ENCODE measurements at regions not wholly inside any gene's neighbourhood (a gene's known extent, or its start where the extent isn't known, plus 50 kb on each side); places are given as distances from the start of the nearest gene placed in this dataset.

GRCh38 chr5:109987970-109988369 is 298.2 kb downstream of the MAN2A1 start (continued):
- no peak for TF ChIP-seq SP1 (IDR thresholded peaks at IDR 0.05; ENCODE audit: low read depth, low read length)

GRCh38 chr5:109989161-109989560 is 299.4 kb downstream of the MAN2A1 start:
- no peaks in the 10 kb centered on the region for H3K4me1 ChIP-seq (replicated peaks in 1 of 4; ENCODE audit: control insufficient read depth in 3 of 4, insufficient read depth in 4 of 4, low read length in 3 of 4)
- H4K5ac ChIP-seq (ENCODE audit: insufficient read length, low read depth, low read length), result no peak overlapping the region
- H3K18ac ChIP-seq (ENCODE audit: extremely low read depth, low read length), result no peak overlapping the region
- H3K56ac ChIP-seq (replicated peaks; ENCODE audit: insufficient read length, low read depth, low read length), result no peak overlapping the region
- no peak overlapping the region for H4K8ac ChIP-seq (ENCODE audit: extremely low read depth, insufficient read depth, low read length)
- no peak overlapping the region for H2BK12ac ChIP-seq (ENCODE audit: low read depth, low read length)
- DNase-seq (ENCODE audit: low read depth in 1 of 2, low spot score in 2 of 2) (no peak), FAIRE-seq (no peak)
- H3K4me3 ChIP-seq (ENCODE audit: extremely low read depth in 1 of 4, insufficient read depth in 2 of 4, low read depth in 3 of 4, low read length in 4 of 4), result no peak overlapping the region
- H3K79me2 ChIP-seq (ENCODE audit: control insufficient read depth in 1 of 2, insufficient read depth in 2 of 2, low read length in 2 of 2), result no peaks in the 10 kb centered on the region
- ChIA-PET CTCF (ENCODE audit: partially characterized antibody) (interaction anchor here (1.2 kb wide), 1 partner anchor 420 kb away, joined by 3 read pairs; no protein-coding TSS in a partner anchor), POLR2A (ENCODE audit: partially characterized antibody) (no interaction called here)
- no peak overlapping the region for H3K23ac ChIP-seq (ENCODE audit: insufficient read length)
- no peak overlapping the region for H3K27ac ChIP-seq (ENCODE audit: low read depth, low read length)
- no peak overlapping the region for H2BK15ac ChIP-seq (ENCODE audit: low read length)
- H2BK20ac ChIP-seq (ENCODE audit: low read length), result no peak overlapping the region
- H2BK5ac ChIP-seq (ENCODE audit: low read depth, low read length), result no peak overlapping the region
- H4K91ac ChIP-seq (replicated peaks; ENCODE audit: insufficient read length, low read length), result no peak overlapping the region
- 96% methylated on average over 7 of the region's 7 CpGs; no CpG with 5 or more reads in 1 of the 2 experiments for WGBS, 2 experiments (ENCODE audit: extremely low coverage in 1 of 2, insufficient coverage in 1 of 2, insufficient read length in 1 of 2, insufficient replicate concordance in 2 of 2, low coverage in 1 of 2, low lambda C conversion rate in 2 of 2, missing lambda C conversion rate in 1 of 2)
- no peak overlapping the region for H3K4me2 ChIP-seq (ENCODE audit: insufficient read depth in 1 of 2, low read depth in 2 of 2, low read length in 2 of 2)
- no peaks in the 10 kb centered on the region for H3K79me1 ChIP-seq (ENCODE audit: low read depth, low read length)
- no peak overlapping the region for H2BK120ac ChIP-seq (replicated peaks; ENCODE audit: low read depth, low read length)
- H3K36me3 ChIP-seq (ENCODE audit: control insufficient read depth in 2 of 4, insufficient read depth in 4 of 4, low read length in 3 of 4), result no peaks in the 10 kb centered on the region
- no peak overlapping the region for H3K9ac ChIP-seq (replicated peaks in 1 of 4; ENCODE audit: extremely low read depth in 1 of 4, low read depth in 3 of 4, low read length in 3 of 4)
- no peaks in the 10 kb centered on the region for H3K27me3 ChIP-seq (replicated peaks in 1 of 4; ENCODE audit: control insufficient read depth in 3 of 4, extremely low read depth in 1 of 4, insufficient read depth in 3 of 4, low read length in 3 of 4)
- H3K4ac ChIP-seq (replicated peaks; ENCODE audit: insufficient read length, low read depth, low read length), result no peak overlapping the region
- H2AFZ ChIP-seq (ENCODE audit: low read length), result no peak overlapping the region
- no peak overlapping the region for H2AK5ac ChIP-seq (ENCODE audit: low read depth, low read length)
- no peaks in the 10 kb centered on the region for H3K9me3 ChIP-seq (ENCODE audit: insufficient read depth in 2 of 2, low read depth in 1 of 2, low read length in 1 of 2)
- H3K14ac ChIP-seq (ENCODE audit: insufficient read length), result no peak overlapping the region
- no peaks in the 10 kb centered on the region for H3K23me2 ChIP-seq (ENCODE audit: low read depth, low read length)
- no peaks in the 10 kb centered on the region for H4K20me1 ChIP-seq (replicated peaks in 1 of 2; ENCODE audit: control insufficient read depth in 1 of 2, insufficient read depth in 2 of 2, low read length in 2 of 2)
- TF ChIP-seq ATF3 (IDR thresholded peaks at IDR 0.05; ENCODE audit: insufficient read depth, low read depth, low read length) (no peak), ASH2L (IDR thresholded peaks at IDR 0.05; ENCODE audit: low read length) (no peak), POLR2A (IDR thresholded peaks at IDR 0.05; ENCODE audit: control extremely low read depth in 1 of 2, low read depth in 2 of 2, low read length in 2 of 2) (no peak), POU5F1 (IDR thresholded peaks at IDR 0.05; ENCODE audit: low read depth, low read length) (no peak), MAX (IDR thresholded peaks at IDR 0.05) (no peak), SUZ12 (IDR thresholded peaks at IDR 0.05; ENCODE audit: low read length) (no peak), TAF7 (optimal IDR thresholded peaks at IDR 0.05; ENCODE audit: borderline replicate concordance, low read depth, low read length) (no peak), EGR1 (IDR thresholded peaks at IDR 0.05; ENCODE audit: borderline replicate concordance, low read depth, low read length) (no peak), ATF2 (IDR thresholded peaks at IDR 0.05; ENCODE audit: low read length) (no peak), GTF2F1 (IDR thresholded peaks at IDR 0.05; ENCODE audit: borderline replicate concordance, low read depth, low read length) (no peak)
